ENCODE measurements at regions not wholly inside any gene's neighbourhood (a gene's known extent, or its start where the extent isn't known, plus 50 kb on each side); places are given as distances from the start of the nearest gene placed in this dataset.

DNA sequence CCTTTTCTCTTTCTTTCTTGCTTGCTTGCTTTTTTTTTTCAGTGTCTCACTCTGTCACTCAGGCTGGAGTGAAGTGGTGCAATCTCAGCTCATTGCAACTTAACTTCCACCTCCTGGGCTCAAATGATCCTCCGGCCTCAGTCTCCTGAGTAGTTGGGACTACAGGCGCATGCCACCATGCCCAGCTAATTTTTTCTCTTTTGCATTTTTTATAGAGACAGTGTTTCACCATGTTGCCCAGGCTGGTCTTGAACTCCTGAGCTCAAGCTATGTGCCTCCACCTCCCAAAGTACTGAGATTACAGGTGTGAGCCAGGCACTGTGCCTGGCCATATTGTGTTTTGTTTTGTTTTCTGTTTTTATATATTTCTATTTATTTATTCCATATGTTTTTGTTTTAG is 461.0 kb downstream of the ADAMTS20 start:
- TF ChIP-seq ZNF274 (IDR thresholded peaks at IDR 0.05; ENCODE audit: low read depth, low read length): no peak
- TF ChIP-seq SRF (IDR thresholded peaks at IDR 0.05; ENCODE audit: low read depth): no peak
- no peak for TF ChIP-seq EZH2 (IDR thresholded peaks at IDR 0.05)
- no peak for TF ChIP-seq REST (IDR thresholded peaks at IDR 0.05; ENCODE audit: low read depth)
- TF ChIP-seq CEBPB (IDR thresholded peaks at IDR 0.05; ENCODE audit: low read depth): no peak
- TF ChIP-seq, protein P1, sequence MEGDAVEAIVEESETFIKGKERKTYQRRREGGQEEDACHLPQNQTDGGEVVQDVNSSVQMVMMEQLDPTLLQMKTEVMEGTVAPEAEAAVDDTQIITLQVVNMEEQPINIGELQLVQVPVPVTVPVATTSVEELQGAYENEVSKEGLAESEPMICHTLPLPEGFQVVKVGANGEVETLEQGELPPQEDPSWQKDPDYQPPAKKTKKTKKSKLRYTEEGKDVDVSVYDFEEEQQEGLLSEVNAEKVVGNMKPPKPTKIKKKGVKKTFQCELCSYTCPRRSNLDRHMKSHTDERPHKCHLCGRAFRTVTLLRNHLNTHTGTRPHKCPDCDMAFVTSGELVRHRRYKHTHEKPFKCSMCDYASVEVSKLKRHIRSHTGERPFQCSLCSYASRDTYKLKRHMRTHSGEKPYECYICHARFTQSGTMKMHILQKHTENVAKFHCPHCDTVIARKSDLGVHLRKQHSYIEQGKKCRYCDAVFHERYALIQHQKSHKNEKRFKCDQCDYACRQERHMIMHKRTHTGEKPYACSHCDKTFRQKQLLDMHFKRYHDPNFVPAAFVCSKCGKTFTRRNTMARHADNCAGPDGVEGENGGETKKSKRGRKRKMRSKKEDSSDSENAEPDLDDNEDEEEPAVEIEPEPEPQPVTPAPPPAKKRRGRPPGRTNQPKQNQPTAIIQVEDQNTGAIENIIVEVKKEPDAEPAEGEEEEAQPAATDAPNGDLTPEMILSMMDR (IDR thresholded peaks at IDR 0.05 in 2 of 3, conservative IDR thresholded peaks at IDR 0.05 in 1 of 3; ENCODE audit: borderline replicate concordance in 1 of 3, insufficient read depth in 1 of 3, low read depth in 2 of 3, low read length in 2 of 3): no peak
- TF ChIP-seq, protein P2, sequence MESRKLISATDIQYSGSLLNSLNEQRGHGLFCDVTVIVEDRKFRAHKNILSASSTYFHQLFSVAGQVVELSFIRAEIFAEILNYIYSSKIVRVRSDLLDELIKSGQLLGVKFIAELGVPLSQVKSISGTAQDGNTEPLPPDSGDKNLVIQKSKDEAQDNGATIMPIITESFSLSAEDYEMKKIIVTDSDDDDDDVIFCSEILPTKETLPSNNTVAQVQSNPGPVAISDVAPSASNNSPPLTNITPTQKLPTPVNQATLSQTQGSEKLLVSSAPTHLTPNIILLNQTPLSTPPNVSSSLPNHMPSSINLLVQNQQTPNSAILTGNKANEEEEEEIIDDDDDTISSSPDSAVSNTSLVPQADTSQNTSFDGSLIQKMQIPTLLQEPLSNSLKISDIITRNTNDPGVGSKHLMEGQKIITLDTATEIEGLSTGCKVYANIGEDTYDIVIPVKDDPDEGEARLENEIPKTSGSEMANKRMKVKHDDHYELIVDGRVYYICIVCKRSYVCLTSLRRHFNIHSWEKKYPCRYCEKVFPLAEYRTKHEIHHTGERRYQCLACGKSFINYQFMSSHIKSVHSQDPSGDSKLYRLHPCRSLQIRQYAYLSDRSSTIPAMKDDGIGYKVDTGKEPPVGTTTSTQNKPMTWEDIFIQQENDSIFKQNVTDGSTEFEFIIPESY (IDR thresholded peaks at IDR 0.05; ENCODE audit: extremely low read depth, insufficient replicate concordance, low read length): no peak
- no peak for TF ChIP-seq EZH2phosphoT487 (IDR thresholded peaks at IDR 0.05; ENCODE audit: borderline replicate concordance)
- no peak for TF ChIP-seq SIN3A (IDR thresholded peaks at IDR 0.05; ENCODE audit: low read depth)
- TF ChIP-seq MAX (IDR thresholded peaks at IDR 0.05): no peak
- no peak for TF ChIP-seq POLR2A (IDR thresholded peaks at IDR 0.05; ENCODE audit: borderline replicate concordance, extremely low read depth, insufficient read depth, insufficient read length)
- TF ChIP-seq RAD21 (IDR thresholded peaks at IDR 0.05; ENCODE audit: low read depth): no peak
